ENCODE measurements at regions not wholly inside any gene's neighbourhood (a gene's known extent, or its start where the extent isn't known, plus 50 kb on each side); places are given as distances from the start of the nearest gene placed in this dataset.

GRCh38 chr10:118445535-118445934, 103.4 kb upstream of the FAM204A start:
- H3K4me3 ChIP-seq (ENCODE audit: low read depth, low read length): no peak overlapping the region
- DNase-seq (ENCODE audit: low read depth, low spot score): no peak
- in situ Hi-C loops (cut with HindIII; ENCODE audit: low sequenced_read_pairs): no loop called here
- TF ChIP-seq, protein P1, sequence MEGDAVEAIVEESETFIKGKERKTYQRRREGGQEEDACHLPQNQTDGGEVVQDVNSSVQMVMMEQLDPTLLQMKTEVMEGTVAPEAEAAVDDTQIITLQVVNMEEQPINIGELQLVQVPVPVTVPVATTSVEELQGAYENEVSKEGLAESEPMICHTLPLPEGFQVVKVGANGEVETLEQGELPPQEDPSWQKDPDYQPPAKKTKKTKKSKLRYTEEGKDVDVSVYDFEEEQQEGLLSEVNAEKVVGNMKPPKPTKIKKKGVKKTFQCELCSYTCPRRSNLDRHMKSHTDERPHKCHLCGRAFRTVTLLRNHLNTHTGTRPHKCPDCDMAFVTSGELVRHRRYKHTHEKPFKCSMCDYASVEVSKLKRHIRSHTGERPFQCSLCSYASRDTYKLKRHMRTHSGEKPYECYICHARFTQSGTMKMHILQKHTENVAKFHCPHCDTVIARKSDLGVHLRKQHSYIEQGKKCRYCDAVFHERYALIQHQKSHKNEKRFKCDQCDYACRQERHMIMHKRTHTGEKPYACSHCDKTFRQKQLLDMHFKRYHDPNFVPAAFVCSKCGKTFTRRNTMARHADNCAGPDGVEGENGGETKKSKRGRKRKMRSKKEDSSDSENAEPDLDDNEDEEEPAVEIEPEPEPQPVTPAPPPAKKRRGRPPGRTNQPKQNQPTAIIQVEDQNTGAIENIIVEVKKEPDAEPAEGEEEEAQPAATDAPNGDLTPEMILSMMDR (IDR thresholded peaks at IDR 0.05; ENCODE audit: low read depth, low read length): no peak

DNA sequence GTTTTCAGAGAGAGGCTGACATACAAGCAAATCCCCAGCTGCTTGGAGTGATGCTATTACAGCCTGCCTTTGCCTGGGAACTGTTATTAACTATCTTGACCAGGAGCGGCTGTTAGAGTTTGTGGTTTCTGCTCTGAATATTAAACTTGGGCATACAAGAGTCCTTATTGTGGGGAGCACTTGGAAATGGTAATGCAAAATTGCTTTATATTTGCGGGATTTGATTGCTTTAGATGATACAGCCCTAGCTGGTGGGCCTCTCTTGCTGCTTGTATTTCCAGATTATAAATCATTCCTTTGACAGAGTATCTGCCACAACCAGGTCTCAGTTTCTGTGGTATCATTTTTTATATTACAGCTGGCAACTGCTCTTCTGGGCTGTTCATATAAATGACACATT, 101.9 kb upstream of the FAM204A start:
- DNase-seq (ENCODE audit: low read depth, low spot score): no peak
- no peak overlapping the region for H3K4me3 ChIP-seq (ENCODE audit: low read depth, low read length)
- TF ChIP-seq, protein P1 (IDR thresholded peaks at IDR 0.05; ENCODE audit: low read depth, low read length): no peak
- in situ Hi-C loops (cut with HindIII; ENCODE audit: low sequenced_read_pairs): no loop called here

GRCh38 chr10:118442032-118442431, 99.9 kb upstream of the FAM204A start:
- TF ChIP-seq, protein P1 (IDR thresholded peaks at IDR 0.05; ENCODE audit: low read depth, low read length): no peak
- no peak overlapping the region for H3K4me3 ChIP-seq (ENCODE audit: low read depth, low read length)
- in situ Hi-C loops (cut with HindIII; ENCODE audit: low sequenced_read_pairs): no loop called here

DNA sequence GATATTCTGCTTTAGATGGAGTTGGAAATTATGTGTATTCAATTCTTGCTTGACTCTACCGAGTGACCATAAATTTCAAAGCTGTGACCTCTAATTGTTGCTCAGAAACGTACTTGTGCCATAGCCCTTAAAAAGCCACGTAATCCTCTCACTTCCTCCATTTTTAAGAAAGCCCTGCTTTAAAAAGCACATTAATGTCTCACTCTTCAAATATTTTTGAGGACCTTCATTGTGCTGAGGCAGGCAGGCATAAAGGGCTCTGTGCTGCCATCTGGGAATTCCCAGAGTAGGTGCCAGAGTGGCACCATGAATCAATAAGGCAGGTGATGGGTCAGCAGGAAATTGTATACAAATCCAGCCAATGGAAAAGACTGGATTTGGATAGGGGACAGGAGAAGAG, 97.7 kb upstream of the FAM204A start:
- in situ Hi-C loops (cut with HindIII; ENCODE audit: low sequenced_read_pairs): no loop called here

More at GRCh38 chr10:118442032-118442431, 99.9 kb upstream of the FAM204A start:
- no peak for DNase-seq (ENCODE audit: low read depth, low spot score)

DNA sequence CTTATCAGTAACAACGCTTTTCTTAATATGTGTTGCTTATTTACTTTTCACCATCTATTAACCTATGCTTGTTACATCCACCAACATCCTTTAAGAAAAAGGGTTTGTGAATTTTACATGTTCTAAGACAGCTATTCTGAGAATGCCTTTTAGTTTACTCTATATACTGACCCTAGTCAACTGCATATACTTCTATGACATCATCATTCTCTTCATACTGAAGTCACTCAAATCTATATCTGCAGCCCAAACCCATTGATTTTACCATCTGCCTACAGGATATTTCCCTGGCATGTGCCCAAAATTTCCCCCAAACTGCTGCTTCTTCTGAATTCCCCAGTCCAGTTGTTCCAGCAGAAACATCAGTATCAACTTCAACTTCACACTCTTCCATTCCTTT, 94.6 kb upstream of the FAM204A start:
- in situ Hi-C loops (cut with HindIII; ENCODE audit: low sequenced_read_pairs): no loop called here
- TF ChIP-seq, protein P1 (IDR thresholded peaks at IDR 0.05; ENCODE audit: low read depth, low read length): no peak
- H3K4me3 ChIP-seq (ENCODE audit: low read depth, low read length): no peak overlapping the region
- no peak for DNase-seq (ENCODE audit: low read depth, low spot score)

More for the DNA sequence above, 97.7 kb upstream of the FAM204A start:
- no peak for DNase-seq (ENCODE audit: low read depth, low spot score)
- H3K4me3 ChIP-seq (ENCODE audit: low read depth, low read length): no peak overlapping the region
- TF ChIP-seq, protein P1 (IDR thresholded peaks at IDR 0.05; ENCODE audit: low read depth, low read length): no peak

- no peak for DNase-seq (ENCODE audit: low read depth, low spot score)
- TF ChIP-seq, protein P1 (IDR thresholded peaks at IDR 0.05; ENCODE audit: low read depth, low read length): no peak
- no peak overlapping the region for H3K4me3 ChIP-seq (ENCODE audit: low read depth, low read length)
- in situ Hi-C loops (cut with HindIII; ENCODE audit: low sequenced_read_pairs): no loop called here
These were observed 88.1 kb upstream of the FAM204A start for GRCh38 chr10:118430190-118430589.
